ENCODE measurements at regions not wholly inside any gene's neighbourhood (a gene's known extent, or its start where the extent isn't known, plus 50 kb on each side); places are given as distances from the start of the nearest gene placed in this dataset.

DNA sequence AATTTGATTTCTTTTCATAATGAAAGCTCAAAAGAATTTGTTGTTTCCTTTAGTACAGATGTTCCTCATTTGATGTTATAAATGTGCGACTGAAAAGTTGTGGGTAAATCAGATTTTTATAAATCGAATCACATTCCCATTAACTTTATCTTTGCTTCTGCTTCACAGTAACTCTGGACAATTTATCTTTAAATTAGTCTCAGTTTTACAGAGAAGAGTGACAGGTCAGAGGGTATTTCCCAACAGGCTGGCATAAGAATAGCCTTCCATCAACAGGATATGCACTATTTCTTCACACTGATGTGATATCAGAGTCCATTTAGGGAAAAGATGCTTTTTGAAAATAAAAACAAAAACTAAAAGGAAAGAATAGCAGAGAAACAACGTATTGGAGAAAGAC is 286.9 kb downstream of the FRK start:
- TF ChIP-seq, protein P1, sequence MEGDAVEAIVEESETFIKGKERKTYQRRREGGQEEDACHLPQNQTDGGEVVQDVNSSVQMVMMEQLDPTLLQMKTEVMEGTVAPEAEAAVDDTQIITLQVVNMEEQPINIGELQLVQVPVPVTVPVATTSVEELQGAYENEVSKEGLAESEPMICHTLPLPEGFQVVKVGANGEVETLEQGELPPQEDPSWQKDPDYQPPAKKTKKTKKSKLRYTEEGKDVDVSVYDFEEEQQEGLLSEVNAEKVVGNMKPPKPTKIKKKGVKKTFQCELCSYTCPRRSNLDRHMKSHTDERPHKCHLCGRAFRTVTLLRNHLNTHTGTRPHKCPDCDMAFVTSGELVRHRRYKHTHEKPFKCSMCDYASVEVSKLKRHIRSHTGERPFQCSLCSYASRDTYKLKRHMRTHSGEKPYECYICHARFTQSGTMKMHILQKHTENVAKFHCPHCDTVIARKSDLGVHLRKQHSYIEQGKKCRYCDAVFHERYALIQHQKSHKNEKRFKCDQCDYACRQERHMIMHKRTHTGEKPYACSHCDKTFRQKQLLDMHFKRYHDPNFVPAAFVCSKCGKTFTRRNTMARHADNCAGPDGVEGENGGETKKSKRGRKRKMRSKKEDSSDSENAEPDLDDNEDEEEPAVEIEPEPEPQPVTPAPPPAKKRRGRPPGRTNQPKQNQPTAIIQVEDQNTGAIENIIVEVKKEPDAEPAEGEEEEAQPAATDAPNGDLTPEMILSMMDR (IDR thresholded peaks at IDR 0.05), result no peak
- TF ChIP-seq, protein P2, sequence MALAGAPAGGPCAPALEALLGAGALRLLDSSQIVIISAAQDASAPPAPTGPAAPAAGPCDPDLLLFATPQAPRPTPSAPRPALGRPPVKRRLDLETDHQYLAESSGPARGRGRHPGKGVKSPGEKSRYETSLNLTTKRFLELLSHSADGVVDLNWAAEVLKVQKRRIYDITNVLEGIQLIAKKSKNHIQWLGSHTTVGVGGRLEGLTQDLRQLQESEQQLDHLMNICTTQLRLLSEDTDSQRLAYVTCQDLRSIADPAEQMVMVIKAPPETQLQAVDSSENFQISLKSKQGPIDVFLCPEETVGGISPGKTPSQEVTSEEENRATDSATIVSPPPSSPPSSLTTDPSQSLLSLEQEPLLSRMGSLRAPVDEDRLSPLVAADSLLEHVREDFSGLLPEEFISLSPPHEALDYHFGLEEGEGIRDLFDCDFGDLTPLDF (CRISPR knock-in tag; IDR thresholded peaks at IDR 0.05), result no peak
- TF ChIP-seq FOXP1 (CRISPR knock-in tag; IDR thresholded peaks at IDR 0.05; ENCODE audit: borderline replicate concordance), result no peak
- TF ChIP-seq NR1H2 (CRISPR knock-in tag; IDR thresholded peaks at IDR 0.05), result no peak
- no peak for TF ChIP-seq GRHL2 (CRISPR knock-in tag; IDR thresholded peaks at IDR 0.05; ENCODE audit: insufficient replicate concordance, severe bottlenecking)
- TF ChIP-seq SMAD3 (CRISPR knock-in tag; IDR thresholded peaks at IDR 0.05; ENCODE audit: borderline replicate concordance), result no peak
- TF ChIP-seq, protein P3, sequence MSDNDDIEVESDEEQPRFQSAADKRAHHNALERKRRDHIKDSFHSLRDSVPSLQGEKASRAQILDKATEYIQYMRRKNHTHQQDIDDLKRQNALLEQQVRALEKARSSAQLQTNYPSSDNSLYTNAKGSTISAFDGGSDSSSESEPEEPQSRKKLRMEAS (CRISPR knock-in tag; IDR thresholded peaks at IDR 0.05), result no peak
